ENCODE measurements at regions not wholly inside any gene's neighbourhood (a gene's known extent, or its start where the extent isn't known, plus 50 kb on each side); places are given as distances from the start of the nearest gene placed in this dataset.

- no peaks in the 10 kb centered on the region for H3F3A ChIP-seq (ENCODE audit: insufficient read depth, low read length, poor library complexity, severe bottlenecking)
- H3K9me2 ChIP-seq (ENCODE audit: insufficient read depth, low read length): no peaks in the 10 kb centered on the region
- no peaks in the 10 kb centered on the region for H4K20me1 ChIP-seq (ENCODE audit: insufficient read depth)
- H3K4me2 ChIP-seq (ENCODE audit: low read length): no peak overlapping the region
- H3K9ac ChIP-seq (ENCODE audit: low read length): no peak overlapping the region
- no peaks in the 10 kb centered on the region for H3K9me3 ChIP-seq (ENCODE audit: low read length)
- H3K27me3 ChIP-seq (ENCODE audit: insufficient read depth, low read depth, low read length): no peaks in the 10 kb centered on the region
- TF ChIP-seq POLR2AphosphoS5 (IDR thresholded peaks at IDR 0.05) (no peak), MXI1 (conservative IDR thresholded peaks at IDR 0.05; ENCODE audit: poor library complexity, severe bottlenecking) (no peak), RAD21 (conservative IDR thresholded peaks at IDR 0.05) (no peak), SMC3 (conservative IDR thresholded peaks at IDR 0.05; ENCODE audit: poor library complexity) (no peak), CTCF (IDR thresholded peaks at IDR 0.05; ENCODE audit: poor library complexity, severe bottlenecking) (no peak), TAF1 (IDR thresholded peaks at IDR 0.05; ENCODE audit: low read depth) (no peak), REST (IDR thresholded peaks at IDR 0.05; ENCODE audit: borderline replicate concordance) (no peak), EZH2 (IDR thresholded peaks at IDR 0.05; ENCODE audit: borderline replicate concordance, insufficient read depth, low read length, poor library complexity, severe bottlenecking) (no peak), EP300 (conservative IDR thresholded peaks at IDR 0.05; ENCODE audit: poor library complexity, severe bottlenecking) (no peak)
- H3K79me2 ChIP-seq (replicated peaks; ENCODE audit: insufficient read depth, low read length): no peaks in the 10 kb centered on the region
- no peak overlapping the region for H2AFZ ChIP-seq (ENCODE audit: low read depth, low read length)
- no peaks in the 10 kb centered on the region for H3K36me3 ChIP-seq (ENCODE audit: insufficient read depth, low read length)
- H3K4me3 ChIP-seq (ENCODE audit: low read length): no peak overlapping the region
- no peak overlapping the region for H3K27ac ChIP-seq (ENCODE audit: low read length)
Measured at GRCh38 chr14:25574628-25575325, 524.8 kb upstream of the STXBP6 start.

- Histone ChIP-seq H3K9me3 (ENCODE audit: low read length) (peaks cover 12% of the 10 kb centered on the region), H3K79me2 (replicated peaks; ENCODE audit: insufficient read depth, low read length) (no peaks in the 10 kb centered on the region), H3K9me2 (ENCODE audit: insufficient read depth, low read length) (no peaks in the 10 kb centered on the region), H3F3A (ENCODE audit: insufficient read depth, low read length, poor library complexity, severe bottlenecking) (no peaks in the 10 kb centered on the region), H3K27me3 (ENCODE audit: insufficient read depth, low read depth, low read length) (no peaks in the 10 kb centered on the region), H3K4me2 (ENCODE audit: low read length) (no peak overlapping the region), H3K4me3 (ENCODE audit: low read length) (no peak overlapping the region), H3K9ac (ENCODE audit: low read length) (no peak overlapping the region), H3K36me3 (ENCODE audit: insufficient read depth, low read length) (no peaks in the 10 kb centered on the region), H4K20me1 (ENCODE audit: insufficient read depth) (no peaks in the 10 kb centered on the region), H2AFZ (ENCODE audit: low read depth, low read length) (no peak overlapping the region), H3K27ac (ENCODE audit: low read length) (no peak overlapping the region)
- TF ChIP-seq EP300 (conservative IDR thresholded peaks at IDR 0.05; ENCODE audit: poor library complexity, severe bottlenecking) (no peak), REST (IDR thresholded peaks at IDR 0.05; ENCODE audit: borderline replicate concordance) (no peak), EZH2 (IDR thresholded peaks at IDR 0.05; ENCODE audit: borderline replicate concordance, insufficient read depth, low read length, poor library complexity, severe bottlenecking) (no peak), CTCF (IDR thresholded peaks at IDR 0.05; ENCODE audit: poor library complexity, severe bottlenecking) (no peak), TAF1 (IDR thresholded peaks at IDR 0.05; ENCODE audit: low read depth) (no peak), RAD21 (conservative IDR thresholded peaks at IDR 0.05) (no peak), SMC3 (conservative IDR thresholded peaks at IDR 0.05; ENCODE audit: poor library complexity) (no peak), POLR2AphosphoS5 (IDR thresholded peaks at IDR 0.05) (no peak), MXI1 (conservative IDR thresholded peaks at IDR 0.05; ENCODE audit: poor library complexity, severe bottlenecking) (no peak)
Measured at GRCh38 chr14:25570483-25570882, 520.5 kb upstream of the STXBP6 start.
